H1 (cell line): ENCODE measurements at regions not wholly inside any gene's neighbourhood (a gene's known extent, or its start where the extent isn't known, plus 50 kb on each side); places are given as distances from the start of the nearest gene placed in this dataset.

Source experiments
- CBX5 ChIP-seq: fragments of 300-800, 300-1000 bp; sonication (generic); IDR thresholded peaks from 2 replicates; pipeline ENCODE4 v1.7.1; 2016; ENCODE audit warnings: antibody characterized with exemption, low read length, low read depth
- EZH2 ChIP-seq: fragments of 200-600 bp; sonication (generic); IDR thresholded peaks from 2 replicates; pipeline ENCODE4 v1.7.1; 2012; ENCODE audit warnings: low read depth, mild to moderate bottlenecking, moderate library complexity, low read length, inconsistent platforms; ENCODE audit not compliant: severe bottlenecking
- GABPA ChIP-seq: IDR thresholded peaks from 2 replicates; pipeline ENCODE4 v1.6.1; 2011; ENCODE audit warnings: mild to moderate bottlenecking, low read length, moderate library complexity, borderline replicate concordance; ENCODE audit not compliant: insufficient read depth
- KDM5A ChIP-seq: fragments of 200-600 bp; IDR thresholded peaks from 2 replicates; pipeline ENCODE4 v1.7.1; 2012; ENCODE audit warnings: mild to moderate bottlenecking, low read length, inconsistent platforms, mixed read lengths
- POLR2AphosphoS5 ChIP-seq: IDR thresholded peaks from 2 replicates; pipeline ENCODE4 v1.6.1; 2011; ENCODE audit warnings: low read depth, low read length
- RFX5 ChIP-seq: IDR thresholded peaks from 2 replicates; pipeline ENCODE4 v1.6.1; 2011; ENCODE audit warnings: low read depth, low read length, improper control_type of control experiment, borderline replicate concordance
- SIN3A ChIP-seq, 2 experiments: IDR thresholded peaks in 1 of 2; conservative IDR thresholded peaks in 1 of 2; 2 replicates each; pipeline ENCODE4 v1.6.1; 2011 to 2012; ENCODE audit warnings: low read length in 2 of 2, improper control_type of control experiment in 1 of 2, low read depth in 1 of 2, mild to moderate bottlenecking in 1 of 2
- YY1 ChIP-seq: IDR thresholded peaks from 2 replicates; pipeline ENCODE4 v1.6.1; 2011; ENCODE audit warnings: low read depth, mild to moderate bottlenecking, low read length
- TF ChIP-seq, protein P1 (sequence below), 3 experiments: IDR thresholded peaks; 1 replicate in 2 of 3; 2 replicates in 1 of 3; pipeline versions ENCODE4 v1.5.1 to v1.6.1; 2011; ENCODE audit warnings: low read length in 3 of 3, mild to moderate bottlenecking in 3 of 3, inconsistent platforms in 2 of 3, low read depth in 1 of 3, moderate library complexity in 1 of 3; ENCODE audit not compliant: insufficient read depth in 1 of 3; ENCODE audit errors: control extremely low read depth in 1 of 3
- TF ChIP-seq, protein P2 (sequence below): IDR thresholded peaks from 2 replicates; pipeline ENCODE4 v1.6.1; 2012; ENCODE audit warnings: inconsistent platforms

DNA sequence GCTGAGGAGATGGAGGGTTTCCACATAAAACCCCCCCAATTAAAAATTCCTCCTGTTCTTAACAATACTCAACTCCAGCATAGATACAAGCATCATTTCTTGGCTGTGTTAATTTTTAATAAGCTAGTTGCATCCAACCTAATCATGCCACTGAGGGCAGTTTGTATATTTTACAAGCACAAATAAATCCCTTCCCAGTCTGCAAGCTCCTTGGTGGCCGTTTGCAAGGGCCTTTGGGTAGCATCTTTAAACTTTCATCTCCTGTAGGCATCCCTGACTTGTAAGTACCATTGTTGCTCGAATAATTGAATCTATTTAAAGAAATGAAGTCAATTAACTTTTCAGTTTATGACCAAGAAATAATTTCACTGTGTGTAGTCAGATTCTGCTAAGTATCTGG, 103.5 kb upstream of the AJAP1 start:
- TF ChIP-seq KDM5A (no peak), EZH2 (no peak), RFX5 (no peak), GABPA (no peak), CBX5 (no peak), POLR2AphosphoS5 (no peak), SIN3A (conservative IDR thresholded peaks at IDR 0.05 in 1 of 2, IDR thresholded peaks at IDR 0.05 in 1 of 2; ENCODE audit: low read depth in 1 of 2, low read length in 2 of 2) (no peak), YY1 (no peak)
- TF ChIP-seq, protein P1, sequence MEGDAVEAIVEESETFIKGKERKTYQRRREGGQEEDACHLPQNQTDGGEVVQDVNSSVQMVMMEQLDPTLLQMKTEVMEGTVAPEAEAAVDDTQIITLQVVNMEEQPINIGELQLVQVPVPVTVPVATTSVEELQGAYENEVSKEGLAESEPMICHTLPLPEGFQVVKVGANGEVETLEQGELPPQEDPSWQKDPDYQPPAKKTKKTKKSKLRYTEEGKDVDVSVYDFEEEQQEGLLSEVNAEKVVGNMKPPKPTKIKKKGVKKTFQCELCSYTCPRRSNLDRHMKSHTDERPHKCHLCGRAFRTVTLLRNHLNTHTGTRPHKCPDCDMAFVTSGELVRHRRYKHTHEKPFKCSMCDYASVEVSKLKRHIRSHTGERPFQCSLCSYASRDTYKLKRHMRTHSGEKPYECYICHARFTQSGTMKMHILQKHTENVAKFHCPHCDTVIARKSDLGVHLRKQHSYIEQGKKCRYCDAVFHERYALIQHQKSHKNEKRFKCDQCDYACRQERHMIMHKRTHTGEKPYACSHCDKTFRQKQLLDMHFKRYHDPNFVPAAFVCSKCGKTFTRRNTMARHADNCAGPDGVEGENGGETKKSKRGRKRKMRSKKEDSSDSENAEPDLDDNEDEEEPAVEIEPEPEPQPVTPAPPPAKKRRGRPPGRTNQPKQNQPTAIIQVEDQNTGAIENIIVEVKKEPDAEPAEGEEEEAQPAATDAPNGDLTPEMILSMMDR (IDR thresholded peaks at IDR 0.05; ENCODE audit: control extremely low read depth in 1 of 3, insufficient read depth in 1 of 3, low read depth in 1 of 3, low read length in 3 of 3): no peak
- TF ChIP-seq, protein P2, sequence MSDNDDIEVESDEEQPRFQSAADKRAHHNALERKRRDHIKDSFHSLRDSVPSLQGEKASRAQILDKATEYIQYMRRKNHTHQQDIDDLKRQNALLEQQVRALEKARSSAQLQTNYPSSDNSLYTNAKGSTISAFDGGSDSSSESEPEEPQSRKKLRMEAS: no peak
